GM20000 (cell line): ENCODE measurements at regions not wholly inside any gene's neighbourhood (a gene's known extent, or its start where the extent isn't known, plus 50 kb on each side); places are given as distances from the start of the nearest gene placed in this dataset.

Source experiments
- DNase-seq: peaks from one replicate; pipeline ENCODE4 v3.0.0; 2012; ENCODE audit warnings: low spot score
- CTCF ChIP-seq: IDR thresholded peaks from 2 replicates; pipeline ENCODE4 v1.5.1; 2012; ENCODE audit warnings: mild to moderate bottlenecking, control low read depth; ENCODE audit errors: extremely low read depth, missing control alignments

GRCh38 chr13:85724546-85725432, 74.4 kb downstream of the SLITRK6 start:
- no peak for DNase-seq
- TF ChIP-seq CTCF = no peak

GRCh38 chr13:85719749-85720148, 79.5 kb downstream of the SLITRK6 start:
- no peak for TF ChIP-seq CTCF
- no peak for DNase-seq

GRCh38 chr13:85717921-85718320, 81.3 kb downstream of the SLITRK6 start:
- DNase-seq = no peak
- TF ChIP-seq CTCF = no peak

GRCh38 chr13:85710545-85710944, 88.7 kb downstream of the SLITRK6 start:
- TF ChIP-seq CTCF = no peak
- DNase-seq = no peak

- no peak for TF ChIP-seq CTCF
- DNase-seq = no peak
Observed at GRCh38 chr13:85709721-85710120, 89.5 kb downstream of the SLITRK6 start.

- TF ChIP-seq CTCF = no peak
- DNase-seq = no peak
Observed at GRCh38 chr13:85709072-85709471, 90.1 kb downstream of the SLITRK6 start.

- TF ChIP-seq CTCF = no peak
- no peak for DNase-seq
Observed at GRCh38 chr13:85700906-85701305, 98.3 kb downstream of the SLITRK6 start.
